Skeletal muscle tissue (tissue), 3 donors: ENCODE measurements at regions not wholly inside any gene's neighbourhood (a gene's known extent, or its start where the extent isn't known, plus 50 kb on each side); places are given as distances from the start of the nearest gene placed in this dataset.

ENCODE experiments used
- H3K27ac ChIP-seq: one replicate; pipeline ENCODE4 v1.7.0; 2013; ENCODE audit warnings: mild to moderate bottlenecking, low read depth, low read length, inconsistent platforms
- H3K27me3 ChIP-seq, 3 donors: one replicate each; pipeline ENCODE4 v1.7.0; 2013; ENCODE audit warnings: low read length in 3 of 3; ENCODE audit not compliant: control insufficient read depth in 3 of 3, insufficient read depth in 3 of 3
- H3K36me3 ChIP-seq, 3 donors: one replicate each; pipeline ENCODE4 v1.7.0; 2013; ENCODE audit warnings: low read length in 3 of 3; ENCODE audit not compliant: control insufficient read depth in 3 of 3, insufficient read depth in 3 of 3
- H3K4me1 ChIP-seq, 3 donors: one replicate each; pipeline ENCODE4 v1.7.0; 2013; ENCODE audit warnings: low read length in 3 of 3, mild to moderate bottlenecking in 3 of 3; ENCODE audit not compliant: control insufficient read depth in 3 of 3, insufficient read depth in 3 of 3
- H3K4me3 ChIP-seq, 3 donors: one replicate each; pipeline ENCODE4 v1.7.0; 2013; ENCODE audit warnings: low read length in 3 of 3
- H3K9ac ChIP-seq, 3 donors: one replicate each; pipeline ENCODE4 v1.7.0; 2013; ENCODE audit warnings: low read length in 3 of 3, mild to moderate bottlenecking in 3 of 3, moderate library complexity in 2 of 3, low read depth in 1 of 3
- H3K9me3 ChIP-seq, 3 donors: one replicate each; pipeline ENCODE4 v1.7.0; 2013; ENCODE audit warnings: low read length in 3 of 3; ENCODE audit not compliant: control insufficient read depth in 3 of 3
- donor health status: Osteomylitis.

GRCh38 chr3:176920766-176921160 is 276.5 kb downstream of the TBL1XR1 start:
- Histone ChIP-seq H3K9me3 (peaks cover 0 to 3% (median 0%) of the 10 kb centered on the region in 3 donors), H3K4me1 (no peaks in the 10 kb centered on the region), H3K27ac (no peak overlapping the region), H3K36me3 (no peaks in the 10 kb centered on the region), H3K4me3 (no peak overlapping the region), H3K9ac (no peak overlapping the region), H3K27me3 (no peaks in the 10 kb centered on the region)

DNA sequence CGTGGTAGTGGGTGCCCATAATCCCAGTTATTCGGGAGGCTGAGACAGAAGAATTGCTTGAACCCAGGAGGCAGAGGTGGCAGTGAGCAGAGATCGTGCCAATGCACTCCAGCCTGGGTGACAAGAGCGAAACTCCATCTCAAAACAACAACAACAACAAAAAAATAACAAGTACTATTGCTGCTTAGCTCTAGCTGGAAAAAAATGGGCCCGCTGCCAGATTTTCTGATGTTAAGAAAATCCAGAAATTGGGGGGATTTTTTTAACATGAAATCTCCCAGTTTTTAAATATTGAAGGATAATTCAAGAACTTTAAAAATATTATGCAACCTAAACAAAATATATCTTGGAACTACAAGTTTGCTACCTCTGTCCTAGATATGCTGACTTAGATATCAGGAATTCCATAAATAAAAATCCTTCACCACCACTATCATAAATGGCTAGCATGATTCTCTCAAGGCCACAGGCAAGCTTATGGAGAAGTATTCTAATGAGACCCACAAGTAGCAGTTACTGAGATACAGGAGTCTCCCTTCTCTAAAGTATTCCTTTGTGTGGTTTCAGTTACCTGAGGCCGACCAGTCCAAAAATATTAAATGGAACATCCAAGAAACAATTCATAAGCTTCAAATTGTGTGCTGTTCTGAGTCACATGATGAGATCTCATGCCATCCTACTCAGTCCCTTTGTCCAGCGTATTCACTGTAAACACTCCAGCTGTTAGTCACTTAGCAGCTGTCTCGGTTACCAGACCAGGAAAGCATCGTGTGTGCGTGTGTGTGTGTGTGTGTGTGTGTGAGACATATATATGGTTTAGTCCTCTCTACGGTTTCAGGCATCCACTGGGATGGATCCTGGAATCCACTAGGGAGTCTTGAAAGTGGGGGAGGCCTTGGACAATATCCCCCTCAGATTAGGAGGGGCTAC is 277.2 kb downstream of the TBL1XR1 start:
- Histone ChIP-seq H3K9me3 (peaks cover 0 to 3% (median 0%) of the 10 kb centered on the region in 3 donors), H3K9ac (no peak overlapping the region), H3K27ac (no peak overlapping the region), H3K4me1 (no peaks in the 10 kb centered on the region), H3K27me3 (no peaks in the 10 kb centered on the region), H3K36me3 (no peaks in the 10 kb centered on the region), H3K4me3 (no peak overlapping the region)

DNA sequence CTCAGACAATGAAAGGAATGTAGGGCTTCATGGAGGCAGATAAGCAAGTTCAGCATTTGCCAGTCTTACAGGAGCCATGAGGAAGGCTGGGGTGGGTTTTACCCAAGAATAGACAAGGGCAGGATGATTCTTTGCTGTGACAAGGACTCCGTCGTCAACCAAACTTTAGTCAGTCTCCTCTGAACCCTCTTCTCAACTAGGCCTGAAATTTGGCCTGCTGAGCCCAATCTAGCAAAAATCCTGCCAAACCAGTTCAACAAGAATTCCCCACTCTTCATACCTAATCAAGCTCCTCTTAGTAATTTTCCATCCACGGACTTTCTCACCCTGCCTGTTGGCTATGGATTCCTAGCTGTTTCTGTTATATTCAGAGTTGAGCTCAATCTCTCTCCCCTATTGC is 280.5 kb downstream of the TBL1XR1 start:
- Histone ChIP-seq H3K36me3 (no peaks in the 10 kb centered on the region), H3K4me3 (no peak overlapping the region), H3K27me3 (no peaks in the 10 kb centered on the region), H3K9ac (no peak overlapping the region), H3K9me3 (no peaks in the 10 kb centered on the region), H3K4me1 (no peaks in the 10 kb centered on the region), H3K27ac (no peak overlapping the region)

DNA sequence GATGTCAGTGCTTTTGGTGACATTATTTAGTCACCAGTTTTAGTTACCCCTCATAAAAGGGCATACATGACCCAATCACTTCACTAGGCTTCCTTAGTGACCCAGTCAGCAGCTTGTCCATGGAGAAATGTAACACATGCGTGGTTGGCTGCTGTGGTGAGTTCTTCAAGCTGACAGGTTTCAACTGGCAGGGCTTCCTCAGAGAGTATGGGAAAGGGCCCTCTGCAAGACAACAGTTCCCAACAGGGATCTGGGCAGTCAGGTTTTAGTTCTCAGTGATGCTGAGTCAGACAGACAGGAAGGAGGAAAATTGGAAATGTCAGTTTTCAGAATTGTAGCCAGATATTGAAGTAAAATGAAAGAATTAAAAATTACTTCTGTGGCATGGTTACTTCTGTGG is 282.5 kb downstream of the TBL1XR1 start:
- Histone ChIP-seq H3K27me3 (no peaks in the 10 kb centered on the region), H3K9ac (no peak overlapping the region), H3K9me3 (no peaks in the 10 kb centered on the region), H3K4me1 (no peaks in the 10 kb centered on the region), H3K36me3 (no peaks in the 10 kb centered on the region), H3K27ac (no peak overlapping the region), H3K4me3 (no peak overlapping the region)

- H3K36me3 ChIP-seq, result no peaks in the 10 kb centered on the region
- H3K4me1 ChIP-seq, result no peaks in the 10 kb centered on the region
- no peak overlapping the region for H3K4me3 ChIP-seq
- no peak overlapping the region for H3K27ac ChIP-seq
- no peaks in the 10 kb centered on the region for H3K27me3 ChIP-seq
- H3K9me3 ChIP-seq, result no peaks in the 10 kb centered on the region
- H3K9ac ChIP-seq, result no peak overlapping the region
These were observed 285.7 kb downstream of the TBL1XR1 start for GRCh38 chr3:176911579-176911978.

GRCh38 chr3:176909044-176909443 is 288.2 kb downstream of the TBL1XR1 start:
- H3K9me3 ChIP-seq, result no peaks in the 10 kb centered on the region
- H3K4me3 ChIP-seq, result no peak overlapping the region
- no peaks in the 10 kb centered on the region for H3K36me3 ChIP-seq
- no peak overlapping the region for H3K9ac ChIP-seq
- no peaks in the 10 kb centered on the region for H3K27me3 ChIP-seq
- no peaks in the 10 kb centered on the region for H3K4me1 ChIP-seq
- no peak overlapping the region for H3K27ac ChIP-seq

DNA sequence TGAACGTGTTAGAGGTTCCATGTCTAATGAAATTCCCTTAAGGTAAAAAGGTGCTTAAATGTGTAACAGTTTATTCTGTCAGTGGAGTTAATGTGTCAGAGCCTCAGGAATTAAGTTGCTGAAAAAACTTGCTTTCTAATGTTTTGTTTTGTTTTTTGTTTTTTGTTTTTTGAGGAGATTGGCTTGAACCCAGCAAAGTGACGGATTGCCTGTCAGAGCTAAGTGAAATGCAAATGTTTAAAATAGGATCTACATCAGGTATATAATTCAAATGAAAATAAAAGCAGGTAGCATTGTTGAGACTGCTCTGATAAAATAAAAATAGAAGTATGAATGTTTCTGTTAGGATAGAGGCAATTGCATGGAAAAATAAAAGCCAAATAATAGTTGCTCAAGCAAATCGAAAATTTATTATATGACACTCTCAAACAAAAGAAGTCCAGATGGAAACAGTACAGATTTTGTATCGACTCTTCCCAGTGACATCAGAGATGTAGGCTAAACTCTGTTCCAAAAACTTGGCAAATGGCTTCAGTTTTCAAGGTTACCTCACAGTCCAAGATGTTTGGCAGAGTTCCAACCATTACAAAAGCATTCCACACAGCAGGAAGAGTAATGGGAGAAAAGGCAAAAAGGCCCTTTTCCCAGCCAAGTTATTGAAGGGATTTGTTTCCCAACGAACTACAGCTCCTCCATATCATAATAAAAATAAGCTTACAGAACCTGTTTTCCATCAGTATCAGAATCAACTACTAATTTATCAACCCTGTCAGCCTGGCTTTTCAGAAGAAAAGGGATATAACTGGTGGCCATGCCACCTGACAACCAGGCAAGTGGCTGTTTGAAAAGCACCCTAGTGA is 291.0 kb downstream of the TBL1XR1 start:
- no peak overlapping the region for H3K9ac ChIP-seq
- no peak overlapping the region for H3K4me3 ChIP-seq
- no peaks in the 10 kb centered on the region for H3K4me1 ChIP-seq
- no peak overlapping the region for H3K27ac ChIP-seq
- H3K27me3 ChIP-seq, result no peaks in the 10 kb centered on the region
- H3K9me3 ChIP-seq, result no peaks in the 10 kb centered on the region
- no peaks in the 10 kb centered on the region for H3K36me3 ChIP-seq

GRCh38 chr3:176905331-176905730 is 292.0 kb downstream of the TBL1XR1 start:
- no peaks in the 10 kb centered on the region for H3K36me3 ChIP-seq
- H3K9me3 ChIP-seq, result no peaks in the 10 kb centered on the region
- H3K27ac ChIP-seq, result no peak overlapping the region
- no peak overlapping the region for H3K4me3 ChIP-seq
- no peak overlapping the region for H3K9ac ChIP-seq
- no peaks in the 10 kb centered on the region for H3K4me1 ChIP-seq
- H3K27me3 ChIP-seq, result no peaks in the 10 kb centered on the region

DNA sequence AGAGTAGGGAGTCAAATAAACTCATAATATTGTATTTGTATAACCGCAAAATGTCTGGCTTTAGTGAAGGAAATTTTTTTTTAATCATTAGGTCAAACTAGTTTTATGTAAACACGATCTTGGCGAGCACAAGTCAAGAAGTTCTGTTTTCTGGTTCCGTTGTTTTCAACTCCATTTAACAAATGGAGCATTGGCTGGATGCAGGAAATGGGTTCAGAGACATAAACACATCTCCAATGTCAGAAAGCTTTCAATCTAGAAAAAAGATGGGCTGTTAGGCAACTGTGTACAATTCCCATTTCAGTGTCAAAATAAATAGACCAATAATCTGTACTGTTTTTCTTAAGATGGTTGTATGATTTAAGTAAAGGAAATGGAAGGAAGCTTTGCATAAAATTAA is 292.8 kb downstream of the TBL1XR1 start:
- no peaks in the 10 kb centered on the region for H3K4me1 ChIP-seq
- H3K27me3 ChIP-seq, result no peaks in the 10 kb centered on the region
- no peak overlapping the region for H3K9ac ChIP-seq
- H3K27ac ChIP-seq, result no peak overlapping the region
- H3K36me3 ChIP-seq, result no peaks in the 10 kb centered on the region
- H3K9me3 ChIP-seq, result no peaks in the 10 kb centered on the region
- H3K4me3 ChIP-seq, result no peak overlapping the region

GRCh38 chr3:176896640-176897039 is 300.6 kb downstream of the TBL1XR1 start:
- Histone ChIP-seq H3K4me3 (no peak overlapping the region), H3K9me3 (no peaks in the 10 kb centered on the region), H3K27me3 (no peaks in the 10 kb centered on the region), H3K36me3 (no peaks in the 10 kb centered on the region), H3K27ac (no peak overlapping the region), H3K9ac (no peak overlapping the region), H3K4me1 (no peaks in the 10 kb centered on the region)
